Right ventricle myocardium superior (tissue), 1 donor: ENCODE measurements at regions not wholly inside any gene's neighbourhood (a gene's known extent, or its start where the extent isn't known, plus 50 kb on each side); places are given as distances from the start of the nearest gene placed in this dataset.

Experiments used
- ATAC-seq: fragments of 200-7000 bp; cut with Tn5 transposase; one replicate; pipeline ENCODE4 v1.9.1; 2020; ENCODE audit warnings: mild to moderate bottlenecking; ENCODE audit not compliant: poor library complexity
- DNase-seq: peaks from one replicate; pipeline ENCODE4 v3.0.0-alpha.2; 2020
- intact Hi-C: fragments of 100-400 bp; cut with DNase I; formaldehyde crosslinking; loops from one replicate; pipeline ENCODE4 v1.11.2; 2022
- donor health status: DM: no; HTN: yes; CAD: no; lungs with severe emphysema.

GRCh38 chr6:168381726-168382458 is 59.1 kb upstream of the SMOC2 start:
- no peak for DNase-seq
- ATAC-seq: no peak
- intact Hi-C loops: no loop called here

GRCh38 chr6:168383062-168383854 is 57.7 kb upstream of the SMOC2 start:
- ATAC-seq (no peak), DNase-seq (no peak)
- intact Hi-C loops: no loop called here

- ATAC-seq (peak; percentile 59), DNase-seq (no peak)
- intact Hi-C loops: no loop called here
Observed at GRCh38 chr6:168384045-168385036, 56.6 kb upstream of the SMOC2 start.

- intact Hi-C loops: no loop called here
- DNase-seq (no peak), ATAC-seq (no peak)
Observed at GRCh38 chr6:168385037-168385759, 55.8 kb upstream of the SMOC2 start.

GRCh38 chr6:168385858-168386735 is 54.9 kb upstream of the SMOC2 start:
- ATAC-seq (no peak), DNase-seq (no peak)
- intact Hi-C loops: no loop called here

- no peak for ATAC-seq
- DNase-seq: no peak
- intact Hi-C loops: no loop called here
Observed at GRCh38 chr6:168386973-168387372, 54.0 kb upstream of the SMOC2 start.

- no peak for DNase-seq
- intact Hi-C loops: no loop called here
- no peak for ATAC-seq
Observed at GRCh38 chr6:168387426-168387825, 53.6 kb upstream of the SMOC2 start.

- ATAC-seq (no peak), DNase-seq (no peak)
- intact Hi-C loops: no loop called here
Observed at GRCh38 chr6:168387911-168388310, 53.1 kb upstream of the SMOC2 start.

GRCh38 chr6:168388641-168389633 is 52.0 kb upstream of the SMOC2 start:
- no peak for ATAC-seq
- intact Hi-C loops: no loop called here

GRCh38 chr6:168390749-168391420 is 50.1 kb upstream of the SMOC2 start:
- ATAC-seq (no peak), DNase-seq (no peak)
- intact Hi-C loops: no loop called here

More at GRCh38 chr6:168388641-168389633, 52.0 kb upstream of the SMOC2 start:
- DNase-seq: no peak
